B cell (primary cell): ENCODE measurements at regions not wholly inside any gene's neighbourhood (a gene's known extent, or its start where the extent isn't known, plus 50 kb on each side); places are given as distances from the start of the nearest gene placed in this dataset.

Source experiments
- ATAC-seq: fragments of 200-7000 bp; cut with Tn5 transposase; one replicate; pipeline ENCODE4 v1.10.0; 2021; ENCODE audit warnings: low read depth, mild to moderate bottlenecking, moderate number of reproducible peaks, moderate library complexity
- CTCF ChIA-PET: fragments of 350-600 bp; sonication (Branson Sonifier 250); formaldehyde crosslinking; loops from one replicate; lab custom pipeline; 2021; ENCODE audit warnings: antibody characterized with exemption, inconsistent platforms; lab: Charles Lee
- POLR2A ChIA-PET: fragments of 350-600 bp; sonication (Branson Sonifier 250); formaldehyde crosslinking; loops from one replicate; lab custom pipeline; 2021; ENCODE audit warnings: antibody characterized with exemption; lab: Charles Lee
- DNase-seq: peaks from one replicate; pipeline ENCODE4 v3.0.0; 2013
- H2AFZ ChIP-seq: 2 replicates; pipeline ENCODE4 v1.6.1; 2012; ENCODE audit warnings: mild to moderate bottlenecking, low read depth, low read length; ENCODE audit not compliant: insufficient read depth, poor library complexity, severe bottlenecking
- H3K27ac ChIP-seq, 2 donors: 1 replicate in 1 of 2; 2 replicates in 1 of 2; pipeline ENCODE4 v1.5.1; 2012 to 2013; ENCODE audit warnings: low read length in 2 of 2, mild to moderate bottlenecking in 2 of 2, moderate library complexity in 1 of 2
- H3K27me3 ChIP-seq, 4 experiments: fragments of 200-600 bp in 1 of 4; sonication (generic) in 1 of 4; replicated peaks in 1 of 4; 1 replicate in 2 of 4; 2 replicates in 2 of 4; pipeline versions ENCODE4 v1.6.1 to v1.7.0; 2013 to 2016; ENCODE audit warnings: low read length in 3 of 4, mild to moderate bottlenecking in 2 of 4, mixed read lengths in 1 of 4, moderate library complexity in 1 of 4; ENCODE audit not compliant: insufficient read depth in 4 of 4, control insufficient read depth in 3 of 4; ENCODE audit errors: control extremely low read depth in 1 of 4
- H3K36me3 ChIP-seq, 2 experiments: replicated peaks in 1 of 2; 1 replicate in 1 of 2; 2 replicates in 1 of 2; pipeline versions ENCODE4 v1.6.1 to v1.7.1; 2013; ENCODE audit warnings: low read length in 1 of 2; ENCODE audit not compliant: insufficient read depth in 2 of 2, control insufficient read depth in 1 of 2; ENCODE audit errors: control extremely low read depth in 1 of 2, extremely low read depth in 1 of 2
- H3K4me1 ChIP-seq, 2 donors: fragments of 200-600 bp in 1 of 2; sonication (generic) in 1 of 2; 1 replicate in 1 of 2; 2 replicates in 1 of 2; pipeline versions ENCODE4 v1.5.1 to v1.6.1; 2013 to 2017; ENCODE audit warnings: low read length in 2 of 2; ENCODE audit not compliant: control insufficient read depth in 2 of 2, insufficient read depth in 2 of 2
- H3K4me2 ChIP-seq: replicated peaks from 2 replicates; pipeline ENCODE3; 2012; ENCODE audit warnings: mild to moderate bottlenecking, low read depth, low read length; ENCODE audit not compliant: poor library complexity, severe bottlenecking
- H3K4me3 ChIP-seq, 5 experiments: fragments of 200-600 bp in 1 of 5; sonication (generic) in 1 of 5; 1 replicate in 3 of 5; 2 replicates in 2 of 5; pipeline versions ENCODE4 v1.5.1 to v1.7.0; 2011 to 2016; ENCODE audit warnings: low read length in 4 of 5, mild to moderate bottlenecking in 4 of 5, low read depth in 2 of 5, control low read depth in 1 of 5, moderate library complexity in 1 of 5; ENCODE audit not compliant: insufficient read depth in 1 of 5; ENCODE audit errors: control extremely low read depth in 1 of 5, extremely low read depth in 1 of 5
- H3K79me2 ChIP-seq: fragments of 200-600 bp; sonication (generic); one replicate; pipeline ENCODE4 v1.6.0; 2016; ENCODE audit warnings: low read length; ENCODE audit not compliant: control insufficient read depth, insufficient read depth
- H3K9ac ChIP-seq: fragments of 200-600 bp; sonication (generic); 2 replicates; pipeline ENCODE4 v1.6.1; 2017; ENCODE audit warnings: mild to moderate bottlenecking, low read length, moderate library complexity
- H3K9me3 ChIP-seq, 3 donors: one replicate each; pipeline versions ENCODE4 v1.6.1 to v1.7.1; 2013; ENCODE audit warnings: low read length in 2 of 3; ENCODE audit not compliant: control insufficient read depth in 2 of 3, insufficient read depth in 1 of 3; ENCODE audit errors: control extremely low read depth in 1 of 3
- H4K20me1 ChIP-seq: 2 replicates; pipeline ENCODE4 v1.6.0; 2012; ENCODE audit warnings: mild to moderate bottlenecking, low read length; ENCODE audit not compliant: insufficient read depth, control insufficient read depth, poor library complexity, severe bottlenecking
- H3K27ac Mint-ChIP-seq: one replicate; pipeline ENCODE4 v1.8.0; 2021; ENCODE audit warnings: mixed read lengths
- H3K27me3 Mint-ChIP-seq: one replicate; pipeline ENCODE4 v1.8.0; 2021; ENCODE audit warnings: mixed read lengths
- H3K4me1 Mint-ChIP-seq: one replicate; pipeline ENCODE4 v1.8.0; 2021; ENCODE audit warnings: mixed read lengths
- H3K4me3 Mint-ChIP-seq: one replicate; pipeline ENCODE4 v1.8.0; 2021; ENCODE audit warnings: mixed read lengths
- H3K9me3 Mint-ChIP-seq: one replicate; pipeline ENCODE4 v1.8.0; 2022; ENCODE audit warnings: mixed read lengths; ENCODE audit not compliant: insufficient read depth
- EZH2 ChIP-seq: IDR thresholded peaks from 2 replicates; pipeline ENCODE4 v1.6.1; 2012; ENCODE audit warnings: borderline replicate concordance, low read depth, mild to moderate bottlenecking, moderate library complexity, low read length; ENCODE audit not compliant: insufficient read depth, poor library complexity, severe bottlenecking
- WGBS: methylation state at CpG from one replicate; pipeline ENCODE4 v1.1.5; 2013; ENCODE audit warnings: missing lambda C conversion rate; ENCODE audit not compliant: insufficient coverage; 5-methylcytosine and 5-hydroxymethylcytosine counted together
- intact Hi-C: fragments of 100-400 bp; cut with micrococcal nuclease; formaldehyde crosslinking; loops from one replicate; pipeline ENCODE4 v1.10.0; 2022
- TF ChIP-seq, protein P1 (sequence below): fragments of 200-600 bp; IDR thresholded peaks from one replicate; pipeline ENCODE4 v1.8.0; 2022; ENCODE audit warnings: antibody characterized with exemption, mild to moderate bottlenecking

DNA sequence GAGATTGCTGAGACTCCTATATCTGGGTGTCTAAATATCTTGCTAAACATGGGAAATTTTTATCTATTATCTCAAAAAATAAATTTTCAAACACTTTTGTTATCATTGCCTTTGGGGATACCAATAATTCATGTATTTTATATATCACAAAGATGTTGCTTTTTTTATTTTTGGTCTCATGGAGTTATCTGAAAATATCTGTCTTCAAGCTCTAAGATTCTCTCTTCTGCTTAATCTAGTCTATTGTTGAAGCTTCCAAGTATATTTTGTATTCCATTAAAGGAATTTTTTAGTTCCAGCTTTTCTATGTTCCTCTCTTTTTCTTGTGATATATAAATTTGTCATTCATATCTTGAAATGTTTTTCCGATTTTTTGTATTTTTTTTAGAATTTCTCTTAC is 812.0 kb downstream of the DACH1 start:
- Histone ChIP-seq H4K20me1 (no peaks in the 10 kb centered on the region), H2AFZ (no peak overlapping the region), H3K27ac (no peak overlapping the region), H3K4me2 (no peak overlapping the region), H3K79me2 (no peaks in the 10 kb centered on the region), H3K27me3 (no peaks in the 10 kb centered on the region), H3K9ac (no peak overlapping the region), H3K4me3 (no peak overlapping the region), H3K36me3 (no peaks in the 10 kb centered on the region), H3K4me1 (no peaks in the 10 kb centered on the region), H3K9me3 (peaks cover 0 to 12% (median 0%) of the 10 kb centered on the region in 3 donors)
- Mint-ChIP-seq H3K27me3 (no peaks in the 10 kb centered on the region), H3K27ac (no peak overlapping the region), H3K4me3 (no peak overlapping the region), H3K4me1 (no peaks in the 10 kb centered on the region), H3K9me3 (no peaks in the 10 kb centered on the region)
- no CpG with 5 or more reads among the region's 1 CpG for WGBS
- ChIA-PET CTCF (no interaction called here), POLR2A (no interaction called here)
- intact Hi-C loops, result no loop called here
- DNase-seq (no peak), ATAC-seq (no peak)
- TF ChIP-seq, protein P1, sequence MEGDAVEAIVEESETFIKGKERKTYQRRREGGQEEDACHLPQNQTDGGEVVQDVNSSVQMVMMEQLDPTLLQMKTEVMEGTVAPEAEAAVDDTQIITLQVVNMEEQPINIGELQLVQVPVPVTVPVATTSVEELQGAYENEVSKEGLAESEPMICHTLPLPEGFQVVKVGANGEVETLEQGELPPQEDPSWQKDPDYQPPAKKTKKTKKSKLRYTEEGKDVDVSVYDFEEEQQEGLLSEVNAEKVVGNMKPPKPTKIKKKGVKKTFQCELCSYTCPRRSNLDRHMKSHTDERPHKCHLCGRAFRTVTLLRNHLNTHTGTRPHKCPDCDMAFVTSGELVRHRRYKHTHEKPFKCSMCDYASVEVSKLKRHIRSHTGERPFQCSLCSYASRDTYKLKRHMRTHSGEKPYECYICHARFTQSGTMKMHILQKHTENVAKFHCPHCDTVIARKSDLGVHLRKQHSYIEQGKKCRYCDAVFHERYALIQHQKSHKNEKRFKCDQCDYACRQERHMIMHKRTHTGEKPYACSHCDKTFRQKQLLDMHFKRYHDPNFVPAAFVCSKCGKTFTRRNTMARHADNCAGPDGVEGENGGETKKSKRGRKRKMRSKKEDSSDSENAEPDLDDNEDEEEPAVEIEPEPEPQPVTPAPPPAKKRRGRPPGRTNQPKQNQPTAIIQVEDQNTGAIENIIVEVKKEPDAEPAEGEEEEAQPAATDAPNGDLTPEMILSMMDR, result no peak
- TF ChIP-seq EZH2, result no peak

DNA sequence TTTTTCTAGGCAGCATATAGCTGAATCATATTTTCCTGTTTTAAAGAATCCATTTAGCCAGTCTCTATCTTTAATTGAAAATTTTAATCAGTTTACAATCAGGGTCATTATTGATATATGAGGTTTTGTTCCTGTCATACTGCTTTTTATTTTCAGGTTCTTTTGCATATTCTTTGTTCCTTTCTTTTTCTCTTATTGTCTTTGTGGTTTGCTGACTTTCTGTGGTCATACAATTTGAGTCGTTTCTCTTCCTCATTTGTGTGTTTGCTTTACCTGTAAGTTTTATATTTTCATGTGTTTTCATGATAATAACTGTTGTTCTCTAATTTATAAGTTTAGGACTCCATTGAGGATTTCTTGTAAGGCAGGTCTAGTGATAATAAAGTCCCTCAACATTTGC is 812.6 kb downstream of the DACH1 start:
- Histone ChIP-seq H3K4me3 (no peak overlapping the region), H3K27ac (no peak overlapping the region), H4K20me1 (no peaks in the 10 kb centered on the region), H3K27me3 (no peaks in the 10 kb centered on the region), H3K9me3 (peaks cover 0 to 12% (median 0%) of the 10 kb centered on the region in 3 donors), H3K79me2 (no peaks in the 10 kb centered on the region), H2AFZ (no peak overlapping the region), H3K9ac (no peak overlapping the region), H3K36me3 (no peaks in the 10 kb centered on the region), H3K4me1 (no peaks in the 10 kb centered on the region), H3K4me2 (no peak overlapping the region)
- CTCF ChIA-PET, result no interaction called here
- Mint-ChIP-seq H3K4me1 (no peaks in the 10 kb centered on the region), H3K27ac (no peak overlapping the region), H3K9me3 (no peaks in the 10 kb centered on the region), H3K4me3 (no peak overlapping the region), H3K27me3 (no peaks in the 10 kb centered on the region)
- intact Hi-C loops, result no loop called here
- WGBS, result no CpG with 5 or more reads among the region's 1 CpG
- TF ChIP-seq, protein P1, result no peak
- TF ChIP-seq EZH2, result no peak
- DNase-seq (no peak), ATAC-seq (no peak)
- POLR2A ChIA-PET, result no interaction called here
